HG03175 (cell line): ENCODE measurements at regions not wholly inside any gene's neighbourhood (a gene's known extent, or its start where the extent isn't known, plus 50 kb on each side); places are given as distances from the start of the nearest gene placed in this dataset.

ENCODE experiments used
- ATAC-seq: cut with Tn5 transposase; IDR thresholded peaks from one replicate; pipeline ENCODE4 v1.9.1; 2021; ENCODE audit warnings: mild to moderate bottlenecking, moderate library complexity; ENCODE audit not compliant: unreplicated experiment

- ATAC-seq = no peak
Observed at GRCh38 chr2:126512026-126512425, 143.9 kb upstream of the GYPC start.

- no peak for ATAC-seq
Observed at GRCh38 chr2:126513033-126513432, 142.9 kb upstream of the GYPC start.

- ATAC-seq = no peak
Observed at GRCh38 chr2:126515471-126515870, 140.5 kb upstream of the GYPC start.

GRCh38 chr2:126518196-126518595, 137.8 kb upstream of the GYPC start:
- ATAC-seq = no peak

GRCh38 chr2:126527836-126528490, 128.0 kb upstream of the GYPC start:
- peak; percentile 73 for ATAC-seq

- ATAC-seq = no peak
Observed at GRCh38 chr2:126531029-126531428, 124.9 kb upstream of the GYPC start.

- no peak for ATAC-seq
Observed at GRCh38 chr2:126534478-126534877, 121.5 kb upstream of the GYPC start.

GRCh38 chr2:126535408-126535807, 120.5 kb upstream of the GYPC start:
- ATAC-seq = no peak

GRCh38 chr2:126536605-126537200, 119.3 kb upstream of the GYPC start:
- ATAC-seq = no peak

- ATAC-seq = no peak
Observed at GRCh38 chr2:126539101-126539500, 116.9 kb upstream of the GYPC start.

GRCh38 chr2:126542247-126542646, 113.7 kb upstream of the GYPC start:
- no peak for ATAC-seq

GRCh38 chr2:126543081-126543480, 112.9 kb upstream of the GYPC start:
- ATAC-seq = no peak

GRCh38 chr2:126558029-126558428, 97.9 kb upstream of the GYPC start:
- ATAC-seq = no peak

GRCh38 chr2:126568734-126569133, 87.2 kb upstream of the GYPC start:
- ATAC-seq = no peak

- no peak for ATAC-seq
Observed at GRCh38 chr2:126571403-126571802, 84.6 kb upstream of the GYPC start.

GRCh38 chr2:126575631-126576030, 80.3 kb upstream of the GYPC start:
- no peak for ATAC-seq

GRCh38 chr2:126579868-126580267, 76.1 kb upstream of the GYPC start:
- ATAC-seq = no peak

- no peak for ATAC-seq
Observed at GRCh38 chr2:126586317-126586716, 69.6 kb upstream of the GYPC start.

GRCh38 chr2:126599062-126599461, 56.9 kb upstream of the GYPC start:
- no peak for ATAC-seq

- no peak for ATAC-seq
Observed at GRCh38 chr2:126600742-126601141, 55.2 kb upstream of the GYPC start.

GRCh38 chr2:126602334-126602733, 53.6 kb upstream of the GYPC start:
- ATAC-seq = no peak
